ENCODE measurements at regions not wholly inside any gene's neighbourhood (a gene's known extent, or its start where the extent isn't known, plus 50 kb on each side); places are given as distances from the start of the nearest gene placed in this dataset.

DNA sequence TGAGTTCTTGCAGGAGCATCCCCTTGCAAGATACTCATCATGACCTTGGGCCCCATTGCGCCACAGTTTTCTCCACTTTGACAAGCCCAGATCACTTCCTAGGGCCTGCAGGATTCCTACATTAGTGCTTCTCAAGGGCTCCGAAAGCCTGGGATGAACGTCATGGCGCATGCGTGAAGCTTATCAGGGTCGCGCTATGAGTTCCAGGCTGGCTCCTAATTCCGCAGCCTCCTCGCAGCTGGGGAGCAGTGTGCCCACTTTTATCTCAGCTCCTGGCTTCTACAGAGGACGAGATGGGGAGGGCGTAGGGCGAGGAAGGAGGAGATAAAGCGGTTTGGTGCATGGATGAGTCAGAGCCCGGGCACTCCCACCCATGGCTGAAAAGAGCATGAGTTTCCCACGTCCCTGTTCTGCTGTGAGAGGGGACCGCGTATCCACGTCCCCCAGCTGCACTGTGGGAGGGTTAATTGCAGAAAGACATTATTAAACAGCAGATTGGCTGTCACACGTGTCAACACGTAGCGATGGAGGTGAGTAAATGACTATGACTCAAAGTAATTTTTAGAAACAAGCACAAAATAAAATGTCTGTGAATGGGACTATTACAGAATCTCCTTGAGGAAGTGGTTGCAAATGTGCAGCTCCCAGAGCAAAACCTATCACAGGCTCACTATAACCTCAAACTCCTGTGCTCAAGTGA, 72.9 kb upstream of the DSP start:
- ATAC-seq = peak in 1 of 2 donors; percentile 58
- H3K36me3 Mint-ChIP-seq = no peaks in the 10 kb centered on the region
- DNase-seq (ENCODE audit: low spot score in 2 of 2) = no peak
- H3K27ac Mint-ChIP-seq = no peak overlapping the region
- no peaks in the 10 kb centered on the region for H3K9me3 Mint-ChIP-seq

DNA sequence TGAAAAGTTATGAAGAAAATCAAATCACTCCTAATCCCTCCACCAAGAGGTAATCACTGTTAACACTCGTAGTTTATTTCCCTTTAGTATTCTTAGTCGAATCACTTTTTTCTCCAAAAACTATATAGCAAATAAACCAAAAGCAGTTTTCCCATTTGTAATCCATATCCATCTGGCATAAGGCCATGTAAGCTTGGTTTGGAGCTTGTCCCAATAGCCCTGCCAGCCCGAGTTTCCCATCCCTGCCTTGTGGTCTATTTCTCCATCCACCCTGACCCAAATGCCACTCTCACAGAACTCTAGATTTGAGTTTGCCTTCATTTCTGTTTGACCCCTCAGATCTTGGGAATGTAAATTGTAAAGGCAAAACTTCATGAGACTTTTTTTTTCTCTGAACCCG, 71.8 kb upstream of the DSP start:
- Mint-ChIP-seq H3K36me3 (no peaks in the 10 kb centered on the region), H3K27ac (no peak overlapping the region), H3K9me3 (no peaks in the 10 kb centered on the region)
- ATAC-seq (no peak), DNase-seq (ENCODE audit: low spot score in 2 of 2) (no peak)

GRCh38 chr6:7471171-7471570, 70.3 kb upstream of the DSP start:
- DNase-seq (ENCODE audit: low spot score in 2 of 2) = no peak
- H3K9me3 Mint-ChIP-seq = no peaks in the 10 kb centered on the region
- no peak for ATAC-seq
- H3K27ac Mint-ChIP-seq = no peak overlapping the region
- H3K36me3 Mint-ChIP-seq = no peaks in the 10 kb centered on the region

DNA sequence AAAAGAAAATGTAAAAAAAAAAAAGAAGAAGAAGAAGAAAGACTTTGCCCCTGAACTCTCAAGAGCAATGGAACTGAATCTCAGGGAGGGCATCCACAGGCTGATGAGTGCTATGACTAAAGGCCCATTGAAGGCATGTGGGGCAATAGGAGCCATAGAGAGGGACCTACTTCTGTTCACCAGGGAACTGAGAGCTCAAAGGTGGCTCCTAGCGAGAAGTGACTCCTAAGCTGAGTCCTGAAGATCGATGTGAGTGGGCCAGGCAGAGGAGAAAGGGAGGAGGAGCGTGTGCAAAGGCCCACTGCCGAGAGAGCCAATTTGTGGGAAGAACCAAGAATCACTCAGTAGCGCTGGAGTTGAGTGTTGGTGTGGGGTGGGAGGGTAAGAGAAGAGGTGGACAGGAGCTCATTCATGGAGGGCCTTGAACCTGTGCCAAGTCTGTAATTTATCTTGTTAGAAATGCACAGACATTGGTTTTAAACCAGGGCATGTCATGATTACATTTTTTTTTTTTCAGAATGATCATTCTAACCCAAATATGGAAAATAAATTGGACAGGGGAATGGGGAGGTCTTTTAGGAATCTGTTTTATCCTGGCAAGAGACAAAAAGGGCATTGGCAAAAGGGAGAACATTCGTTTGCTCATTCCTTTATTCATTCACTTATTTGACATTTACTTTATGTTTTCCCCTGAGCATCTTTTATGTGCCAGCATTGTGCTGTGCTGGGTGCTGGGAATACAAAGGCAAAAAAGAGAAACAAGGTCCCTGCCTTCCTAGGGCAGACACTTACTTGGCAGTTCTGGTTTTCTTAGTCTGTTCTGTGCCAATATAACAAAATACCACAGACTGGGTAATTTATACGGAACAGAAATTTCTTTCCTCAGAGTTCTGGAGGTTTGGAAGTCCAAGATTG, 67.4 kb upstream of the DSP start:
- Mint-ChIP-seq H3K27ac (no peak overlapping the region), H3K36me3 (no peaks in the 10 kb centered on the region), H3K9me3 (no peaks in the 10 kb centered on the region)
- ATAC-seq = no peak
- DNase-seq (ENCODE audit: low spot score in 2 of 2) = no peak

DNA sequence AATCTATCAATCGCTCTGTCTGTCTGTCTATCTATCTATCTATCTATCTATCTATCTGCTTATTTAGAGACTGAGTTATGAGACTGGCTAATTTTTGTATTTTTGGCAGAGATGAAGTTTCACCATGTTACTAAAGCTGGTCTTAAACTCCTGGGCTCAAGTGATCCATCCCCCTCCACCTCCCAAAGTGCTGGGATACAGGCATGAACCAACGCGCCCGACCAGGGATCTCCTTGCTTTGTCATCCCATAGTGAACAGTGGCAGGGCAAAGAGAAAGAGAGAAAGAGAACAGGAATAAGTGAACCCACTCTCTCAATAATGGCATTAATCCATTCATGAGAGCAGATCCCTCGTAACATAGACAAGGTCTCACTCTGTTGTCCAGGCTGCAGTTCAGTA, 66.4 kb upstream of the DSP start:
- no peak for ATAC-seq
- no peak overlapping the region for H3K27ac Mint-ChIP-seq
- no peaks in the 10 kb centered on the region for H3K9me3 Mint-ChIP-seq
- DNase-seq (ENCODE audit: low spot score in 2 of 2) = no peak
- no peaks in the 10 kb centered on the region for H3K36me3 Mint-ChIP-seq

GRCh38 chr6:7479801-7480266, 61.6 kb upstream of the DSP start:
- no peaks in the 10 kb centered on the region for H3K36me3 Mint-ChIP-seq
- no peak for DNase-seq (ENCODE audit: low spot score in 2 of 2)
- no peak overlapping the region for H3K27ac Mint-ChIP-seq
- no peak for ATAC-seq
- H3K9me3 Mint-ChIP-seq = no peaks in the 10 kb centered on the region

DNA sequence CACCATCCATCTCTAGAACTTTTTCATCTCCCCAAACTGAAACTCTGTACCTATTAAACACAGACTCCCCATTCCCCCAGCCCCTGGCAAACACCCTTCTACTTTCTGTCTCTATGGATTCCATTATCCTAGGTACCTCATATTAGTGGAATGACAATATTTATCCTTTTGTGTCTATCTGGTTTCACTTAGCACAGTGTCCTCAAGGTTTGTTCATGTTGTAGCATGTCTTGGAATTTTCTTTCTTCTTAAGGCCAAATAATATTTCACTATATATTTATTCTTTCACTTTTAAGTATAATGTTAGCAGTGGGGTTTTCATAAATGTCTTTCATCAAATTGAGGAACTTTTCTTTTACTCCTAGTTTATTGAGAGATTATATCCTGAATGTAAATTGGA, 56.8 kb upstream of the DSP start:
- ATAC-seq (no peak), DNase-seq (ENCODE audit: low spot score in 2 of 2) (no peak)
- Mint-ChIP-seq H3K9me3 (no peaks in the 10 kb centered on the region), H3K36me3 (no peaks in the 10 kb centered on the region), H3K27ac (no peak overlapping the region)

DNA sequence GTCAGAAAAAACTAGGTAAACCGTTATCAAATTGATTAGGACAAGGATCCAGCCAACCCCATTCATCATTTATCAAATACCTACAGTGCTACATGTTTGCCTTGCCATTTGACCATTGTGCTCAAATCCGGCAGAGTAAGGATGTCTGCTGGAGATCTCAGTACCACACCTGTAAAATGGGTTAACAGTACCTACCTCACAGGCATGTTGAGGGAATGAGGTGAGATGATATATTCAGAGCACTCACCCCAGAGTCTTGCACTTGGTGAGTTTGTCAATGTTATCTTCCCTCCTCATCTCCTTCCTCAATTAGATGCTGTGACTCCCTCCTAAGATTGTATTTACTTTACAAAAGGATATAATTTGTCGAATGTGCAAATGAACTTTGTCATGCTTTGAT, 54.5 kb upstream of the DSP start:
- Mint-ChIP-seq H3K9me3 (no peaks in the 10 kb centered on the region), H3K27ac (no peak overlapping the region), H3K36me3 (no peaks in the 10 kb centered on the region)
- DNase-seq (ENCODE audit: low spot score in 2 of 2) (no peak), ATAC-seq (no peak)

DNA sequence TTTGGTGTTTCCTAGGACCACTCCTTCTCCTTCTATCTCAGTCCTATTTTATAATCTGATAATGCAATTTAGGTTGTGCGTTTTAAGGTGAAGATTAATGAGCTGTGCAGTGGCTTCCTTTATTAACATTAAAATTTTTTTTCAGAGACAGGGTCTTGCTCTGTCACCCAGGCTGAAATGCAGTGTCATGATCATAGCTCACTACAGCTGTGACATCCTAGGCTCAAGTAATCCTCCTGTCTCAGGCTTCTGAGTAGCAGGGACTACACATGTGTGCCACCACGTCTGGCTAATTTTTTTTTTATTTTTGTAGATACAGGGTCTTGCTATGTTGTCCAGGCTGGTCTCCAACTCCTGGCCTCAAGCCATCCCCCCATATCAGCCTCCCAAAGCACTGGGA, 53.0 kb upstream of the DSP start:
- no peak overlapping the region for H3K27ac Mint-ChIP-seq
- DNase-seq (ENCODE audit: low spot score in 2 of 2) (no peak), ATAC-seq (no peak)
- no peaks in the 10 kb centered on the region for H3K36me3 Mint-ChIP-seq
- no peaks in the 10 kb centered on the region for H3K9me3 Mint-ChIP-seq

DNA sequence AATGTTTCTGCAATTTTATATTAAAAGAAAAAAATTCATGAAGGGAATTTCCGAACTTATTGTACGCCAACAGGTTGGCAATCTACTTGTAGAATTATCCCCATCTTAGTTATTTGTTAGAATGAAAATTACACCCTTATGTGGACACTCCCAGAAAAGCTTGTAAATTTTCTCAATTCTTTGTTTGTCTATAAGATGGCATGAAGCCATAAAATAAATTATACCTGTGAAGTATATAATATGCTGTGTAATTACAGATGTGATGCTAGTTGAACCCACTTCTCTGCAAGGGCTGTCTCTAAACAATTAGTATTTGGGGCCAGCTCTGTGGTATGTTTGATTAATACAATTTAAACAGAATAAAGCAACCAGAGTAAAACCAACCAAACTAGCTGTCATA, 52.1 kb upstream of the DSP start:
- Mint-ChIP-seq H3K9me3 (no peaks in the 10 kb centered on the region), H3K36me3 (no peaks in the 10 kb centered on the region), H3K27ac (no peak overlapping the region)
- DNase-seq (ENCODE audit: low spot score in 2 of 2) (no peak), ATAC-seq (no peak)
